SK-N-SH (cell line): ENCODE measurements at regions not wholly inside any gene's neighbourhood (a gene's known extent, or its start where the extent isn't known, plus 50 kb on each side); places are given as distances from the start of the nearest gene placed in this dataset.

Experiments
- CTCF ChIA-PET: fragments of 300-600, 350-600 bp; formaldehyde crosslinking; extraction: SDS; loops from one replicate; lab custom pipeline; 2021; lab: Yijun Ruan, JAX
- POLR2A ChIA-PET: fragments of 350-600 bp; sonication (Branson Sonifier 250); formaldehyde crosslinking; extraction: SDS; loops from one replicate; lab custom pipeline; 2020; ENCODE audit warnings: antibody characterized with exemption, inconsistent platforms; lab: Yijun Ruan, JAX
- DNase-seq: peaks from one replicate; pipeline ENCODE4 v3.0.0; 2012
- H2AFZ ChIP-seq: fragments of 200-600 bp; sonication (generic); 2 replicates; pipeline ENCODE4 v1.8.1; 2016; ENCODE audit warnings: antibody characterized with exemption, mild to moderate bottlenecking, low read depth
- H3F3A ChIP-seq: fragments of 200-600 bp; sonication (generic); replicated peaks from 2 replicates; pipeline ENCODE3; 2016; ENCODE audit warnings: antibody characterized with exemption, mild to moderate bottlenecking; ENCODE audit not compliant: insufficient read depth
- H3K27ac ChIP-seq, 2 experiments: fragments of 200-500 bp in 1 of 2; fragments of 200-600 bp in 1 of 2; sonication (Bioruptor generic) in 1 of 2; sonication (generic), shearing (Covaris generic) in 1 of 2; 2 replicates each; pipeline versions ENCODE4 v1.5.1 to v1.6.1; 2014 to 2016; ENCODE audit warnings: low read depth in 2 of 2, inconsistent platforms in 1 of 2, low read length in 1 of 2, mild to moderate bottlenecking in 1 of 2, mixed read lengths in 1 of 2
- H3K27me3 ChIP-seq: fragments of 200-600 bp; sonication (generic), shearing (Covaris generic); 2 replicates; pipeline ENCODE4 v1.6.1; 2016; ENCODE audit warnings: mixed run types; ENCODE audit not compliant: insufficient read depth
- H3K36me3 ChIP-seq, 2 experiments: fragments of 200-500 bp in 1 of 2; fragments of 200-600 bp in 1 of 2; sonication (Bioruptor generic) in 1 of 2; sonication (generic) in 1 of 2; replicated peaks in 1 of 2; 2 replicates each; pipeline versions ENCODE3 to v1.5.1; 2014 to 2016; ENCODE audit warnings: low read length in 1 of 2, mild to moderate bottlenecking in 1 of 2; ENCODE audit not compliant: insufficient read depth in 2 of 2, control insufficient read depth in 1 of 2
- H3K4me1 ChIP-seq, 2 experiments: fragments of 200-500 bp in 1 of 2; fragments of 200-600 bp in 1 of 2; sonication (Bioruptor generic) in 1 of 2; sonication (generic), shearing (Covaris generic) in 1 of 2; 2 replicates each; pipeline versions ENCODE4 v1.5.1 to v1.6.1; 2014 to 2016; ENCODE audit warnings: low read depth in 1 of 2, low read length in 1 of 2, mixed run types in 1 of 2; ENCODE audit not compliant: insufficient read depth in 2 of 2, control insufficient read depth in 1 of 2
- H3K4me2 ChIP-seq: fragments of 200-600 bp; sonication (generic), shearing (Covaris generic); 2 replicates; pipeline ENCODE4 v1.6.1; 2017; ENCODE audit warnings: mixed run types
- H3K4me3 ChIP-seq, 2 experiments: fragments of 200-500 bp in 1 of 2; fragments of 200-600 bp in 1 of 2; sonication (Bioruptor generic) in 1 of 2; sonication (generic), shearing (Covaris generic) in 1 of 2; 2 replicates each; pipeline versions ENCODE4 v1.5.1 to v1.8.1; 2014 to 2016; ENCODE audit warnings: low read depth in 2 of 2, inconsistent platforms in 1 of 2, low read length in 1 of 2, mild to moderate bottlenecking in 1 of 2, mixed read lengths in 1 of 2, moderate library complexity in 1 of 2
- H3K79me2 ChIP-seq: fragments of 200-600 bp; sonication (generic); 2 replicates; pipeline ENCODE4 v1.8.1; 2017; ENCODE audit warnings: mild to moderate bottlenecking; ENCODE audit not compliant: insufficient read depth
- H3K9ac ChIP-seq: fragments of 200-600 bp; sonication (generic); 2 replicates; pipeline ENCODE4 v1.6.1; 2017; ENCODE audit warnings: mixed run types
- H3K9me2 ChIP-seq: fragments of 200-600 bp; sonication (generic); 2 replicates; pipeline ENCODE4 v1.6.1; 2017; ENCODE audit warnings: mixed run types
- H3K9me3 ChIP-seq: fragments of 200-600 bp; sonication (generic); 2 replicates; pipeline ENCODE4 v1.6.1; 2017; ENCODE audit warnings: mixed run types, mild to moderate bottlenecking, moderate library complexity
- H4K20me1 ChIP-seq: fragments of 200-600 bp; sonication (generic); 2 replicates; pipeline ENCODE4 v1.6.1; 2017; ENCODE audit warnings: mild to moderate bottlenecking, mixed run types; ENCODE audit not compliant: insufficient read depth
- EZH2phosphoT487 ChIP-seq: fragments of 200-600 bp; sonication (generic); IDR thresholded peaks from 2 replicates; pipeline ENCODE4 v1.6.1; 2017; ENCODE audit warnings: low read depth, mixed run types, mild to moderate bottlenecking, antibody characterized with exemption, moderate library complexity, borderline replicate concordance
- FOXM1 ChIP-seq: IDR thresholded peaks from 2 replicates; pipeline ENCODE4 v1.4.0; 2012; ENCODE audit warnings: low read depth, mild to moderate bottlenecking
- GABPA ChIP-seq: IDR thresholded peaks from 2 replicates; pipeline ENCODE4 v1.4.0; 2012; ENCODE audit warnings: low read depth, mild to moderate bottlenecking
- IRF3 ChIP-seq: fragments of 150-350 bp; IDR thresholded peaks from 2 replicates; pipeline ENCODE4 v1.6.1; 2016; ENCODE audit warnings: mild to moderate bottlenecking, low read depth, low read length
- JUND ChIP-seq: IDR thresholded peaks from 2 replicates; pipeline ENCODE4 v1.4.0; 2012
- MAX ChIP-seq: IDR thresholded peaks from 2 replicates; pipeline ENCODE4 v1.4.0; 2012; ENCODE audit warnings: low read depth
- MEF2A ChIP-seq: IDR thresholded peaks from 2 replicates; pipeline ENCODE4 v1.4.0; 2012; ENCODE audit warnings: low read depth, borderline replicate concordance
- MXI1 ChIP-seq: IDR thresholded peaks from 2 replicates; pipeline ENCODE4 v1.6.1; 2012; ENCODE audit warnings: mild to moderate bottlenecking, low read depth, low read length, improper control_type of control experiment
- NRF1 ChIP-seq: IDR thresholded peaks from 2 replicates; pipeline ENCODE4 v1.6.1; 2012; ENCODE audit warnings: low read depth, mild to moderate bottlenecking, low read length
- PBX3 ChIP-seq: IDR thresholded peaks from 2 replicates; pipeline ENCODE4; 2012
- POLR2AphosphoS5 ChIP-seq: IDR thresholded peaks from 2 replicates; pipeline ENCODE4 v1.6.1; 2012; ENCODE audit warnings: low read depth, low read length
- RCOR1 ChIP-seq: fragments of 150-350 bp; IDR thresholded peaks from 2 replicates; pipeline ENCODE4 v1.6.1; 2017; ENCODE audit warnings: antibody characterized with exemption, low read length
- REST ChIP-seq: IDR thresholded peaks from 2 replicates; pipeline ENCODE4 v1.6.1; 2012; ENCODE audit warnings: mild to moderate bottlenecking, low read depth, low read length, moderate library complexity
- RXRA ChIP-seq: IDR thresholded peaks from 2 replicates; pipeline ENCODE4 v1.4.0; 2012; ENCODE audit warnings: low read depth, mild to moderate bottlenecking, borderline replicate concordance
- TAF1 ChIP-seq: IDR thresholded peaks from 2 replicates; pipeline ENCODE4 v1.6.1; 2012; ENCODE audit warnings: low read depth, mild to moderate bottlenecking, low read length, moderate library complexity, borderline replicate concordance
- TCF12 ChIP-seq: IDR thresholded peaks from 2 replicates; pipeline ENCODE4 v1.4.0; 2012
- USF1 ChIP-seq: IDR thresholded peaks from 2 replicates; pipeline ENCODE4 v1.4.0; 2012; ENCODE audit warnings: low read depth, borderline replicate concordance
- YY1 ChIP-seq: IDR thresholded peaks from 2 replicates; pipeline ENCODE4 v1.4.0; 2012; ENCODE audit warnings: low read depth, mild to moderate bottlenecking
- WGBS: methylation state at CpG from one replicate; pipeline ENCODE4 v1.1.6; 2017; ENCODE audit warnings: low lambda C conversion rate; 5-methylcytosine and 5-hydroxymethylcytosine counted together

- TF ChIP-seq USF1 = no peak
- TF ChIP-seq MAX = no peak
- TF ChIP-seq MEF2A = no peak
- TF ChIP-seq EZH2phosphoT487 = no peak
- TF ChIP-seq IRF3 = no peak
- no peak for TF ChIP-seq PBX3
Observed at GRCh38 chr4:114318309-114318708, 280.3 kb upstream of the UGT8 start (continued).

GRCh38 chr4:114320126-114320525 lies 278.5 kb upstream of the UGT8 start:
- H3K9me2 ChIP-seq = no peaks in the 10 kb centered on the region
- no peaks in the 10 kb centered on the region for H3F3A ChIP-seq
- H3K27ac ChIP-seq = no peak overlapping the region
- H3K9me3 ChIP-seq = no peaks in the 10 kb centered on the region
- no peaks in the 10 kb centered on the region for H4K20me1 ChIP-seq
- H3K9ac ChIP-seq = no peak overlapping the region
- TF ChIP-seq TAF1 (no peak), RXRA (no peak), RCOR1 (no peak), EZH2phosphoT487 (no peak), REST (no peak), MXI1 (no peak), JUND (no peak), MEF2A (no peak), GABPA (no peak), YY1 (no peak), POLR2AphosphoS5 (no peak), TCF12 (no peak), PBX3 (no peak), FOXM1 (no peak), NRF1 (no peak)
- ChIA-PET CTCF (no interaction called here), POLR2A (no interaction called here)
- H3K36me3 ChIP-seq = no peaks in the 10 kb centered on the region
- no peaks in the 10 kb centered on the region for H3K79me2 ChIP-seq
- H3K4me3 ChIP-seq = no peak overlapping the region
- H3K27me3 ChIP-seq = no peaks in the 10 kb centered on the region
- H3K4me2 ChIP-seq = no peak overlapping the region
- 86% methylated on average over 2 of the region's 2 CpGs for WGBS
- DNase-seq = no peak
- peaks cover 0 to 8% of the 10 kb centered on the region in 2 experiments; a peak in 1 of 4 replicates for H3K4me1 ChIP-seq
- H2AFZ ChIP-seq = no peak overlapping the region
